ENCODE measurements at regions not wholly inside any gene's neighbourhood (a gene's known extent, or its start where the extent isn't known, plus 50 kb on each side); places are given as distances from the start of the nearest gene placed in this dataset.

DNA sequence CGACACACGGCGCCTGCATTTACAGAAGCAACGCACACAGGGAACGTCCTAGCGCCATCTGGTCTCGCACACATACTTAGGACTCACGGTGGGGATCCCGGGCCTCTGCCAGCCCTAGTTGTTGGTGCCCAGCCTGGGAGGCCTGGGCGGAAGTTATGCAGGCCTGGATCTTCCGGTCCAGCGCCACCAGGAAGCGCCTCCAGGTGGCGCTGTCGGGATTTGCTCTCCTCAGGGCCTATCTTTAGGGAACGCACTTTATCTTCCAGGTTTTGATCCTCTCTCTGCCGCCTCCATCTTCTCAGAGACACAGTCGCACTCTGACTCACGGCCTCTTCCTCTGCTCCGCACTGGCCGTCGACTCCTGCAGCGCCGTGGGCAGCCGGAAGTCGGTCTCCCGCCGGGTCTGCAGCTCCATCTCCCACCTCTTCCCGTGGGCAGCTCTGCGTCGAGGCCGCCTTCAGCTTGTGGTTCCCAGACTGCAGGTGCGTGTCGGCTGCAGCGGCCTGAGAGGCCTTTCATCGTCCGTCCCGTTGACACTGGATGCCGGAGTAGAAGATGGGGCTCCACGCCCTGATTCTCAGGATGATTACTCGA is 760.4 kb downstream of the TMEM121 start:
- TF ChIP-seq, protein P1, sequence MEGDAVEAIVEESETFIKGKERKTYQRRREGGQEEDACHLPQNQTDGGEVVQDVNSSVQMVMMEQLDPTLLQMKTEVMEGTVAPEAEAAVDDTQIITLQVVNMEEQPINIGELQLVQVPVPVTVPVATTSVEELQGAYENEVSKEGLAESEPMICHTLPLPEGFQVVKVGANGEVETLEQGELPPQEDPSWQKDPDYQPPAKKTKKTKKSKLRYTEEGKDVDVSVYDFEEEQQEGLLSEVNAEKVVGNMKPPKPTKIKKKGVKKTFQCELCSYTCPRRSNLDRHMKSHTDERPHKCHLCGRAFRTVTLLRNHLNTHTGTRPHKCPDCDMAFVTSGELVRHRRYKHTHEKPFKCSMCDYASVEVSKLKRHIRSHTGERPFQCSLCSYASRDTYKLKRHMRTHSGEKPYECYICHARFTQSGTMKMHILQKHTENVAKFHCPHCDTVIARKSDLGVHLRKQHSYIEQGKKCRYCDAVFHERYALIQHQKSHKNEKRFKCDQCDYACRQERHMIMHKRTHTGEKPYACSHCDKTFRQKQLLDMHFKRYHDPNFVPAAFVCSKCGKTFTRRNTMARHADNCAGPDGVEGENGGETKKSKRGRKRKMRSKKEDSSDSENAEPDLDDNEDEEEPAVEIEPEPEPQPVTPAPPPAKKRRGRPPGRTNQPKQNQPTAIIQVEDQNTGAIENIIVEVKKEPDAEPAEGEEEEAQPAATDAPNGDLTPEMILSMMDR (IDR thresholded peaks at IDR 0.05; ENCODE audit: extremely low read depth in 1 of 2, insufficient read depth in 1 of 2, low read depth in 1 of 2, low read length in 2 of 2) = no peak
- TF ChIP-seq, protein P2, sequence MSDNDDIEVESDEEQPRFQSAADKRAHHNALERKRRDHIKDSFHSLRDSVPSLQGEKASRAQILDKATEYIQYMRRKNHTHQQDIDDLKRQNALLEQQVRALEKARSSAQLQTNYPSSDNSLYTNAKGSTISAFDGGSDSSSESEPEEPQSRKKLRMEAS (IDR thresholded peaks at IDR 0.05; ENCODE audit: insufficient read depth, insufficient read length) = no peak
- TF ChIP-seq POLR2A (IDR thresholded peaks at IDR 0.05; ENCODE audit: low read depth, low read length) (no peak), EZH2 (IDR thresholded peaks at IDR 0.05; ENCODE audit: borderline replicate concordance, low read depth, low read length, severe bottlenecking) (no peak), POLR2AphosphoS5 (IDR thresholded peaks at IDR 0.05; ENCODE audit: insufficient read depth, low read depth, low read length) (no peak)

Data from endothelial cell of umbilical vein (primary cell).